DND-41 (cell line): ENCODE measurements at regions not wholly inside any gene's neighbourhood (a gene's known extent, or its start where the extent isn't known, plus 50 kb on each side); places are given as distances from the start of the nearest gene placed in this dataset.

ENCODE experiments used
- ATAC-seq: fragments of 200-7000 bp; cut with Tn5 transposase; 3 replicates; pipeline ENCODE4 v1.9.1; 2021; ENCODE audit warnings: low read depth; ENCODE audit not compliant: insufficient read depth
- DNase-seq: peaks from one replicate; pipeline ENCODE4 v3.0.0-alpha.2; 2020
- H2AFZ ChIP-seq: 2 replicates; pipeline ENCODE4 v1.6.0; 2012; ENCODE audit warnings: low read depth, low read length
- H3K27ac ChIP-seq: 2 replicates; pipeline ENCODE4 v1.5.1; 2012; ENCODE audit warnings: low read length, inconsistent platforms
- H3K27me3 ChIP-seq: fragments of 200-600 bp; sonication (generic); 2 replicates; pipeline ENCODE4 v1.6.0; 2012; ENCODE audit warnings: low read length, mild to moderate bottlenecking, inconsistent platforms; ENCODE audit not compliant: insufficient read depth, poor library complexity
- H3K36me3 ChIP-seq: 2 replicates; pipeline ENCODE4 v1.5.1; 2012; ENCODE audit warnings: low read length, inconsistent platforms; ENCODE audit not compliant: insufficient read depth
- H3K4me1 ChIP-seq: 2 replicates; pipeline ENCODE4 v1.5.1; 2012; ENCODE audit warnings: mild to moderate bottlenecking, low read length; ENCODE audit not compliant: insufficient read depth
- H3K4me2 ChIP-seq: 2 replicates; pipeline ENCODE4 v1.6.0; 2012; ENCODE audit warnings: mild to moderate bottlenecking, moderate library complexity, low read length, inconsistent platforms; ENCODE audit not compliant: insufficient read depth
- H3K4me3 ChIP-seq, 2 experiments: fragments of 200-600 bp in 1 of 2; shearing (Covaris generic) in 1 of 2; 2 replicates each; pipeline ENCODE4 v1.5.1; 2012 to 2016; ENCODE audit warnings: inconsistent platforms in 2 of 2, low read length in 2 of 2, mild to moderate bottlenecking in 2 of 2, low read depth in 1 of 2, moderate library complexity in 1 of 2
- H3K79me2 ChIP-seq: 2 replicates; pipeline ENCODE4 v1.6.0; 2012; ENCODE audit warnings: low read length, inconsistent platforms; ENCODE audit not compliant: insufficient read depth
- H3K9ac ChIP-seq: 2 replicates; pipeline ENCODE4 v1.6.0; 2012; ENCODE audit warnings: low read depth, mild to moderate bottlenecking, inconsistent platforms, low read length, moderate library complexity
- H3K9me3 ChIP-seq: 2 replicates; pipeline ENCODE4 v1.5.1; 2012; ENCODE audit warnings: low read length, moderate library complexity, mild to moderate bottlenecking, inconsistent platforms; ENCODE audit not compliant: insufficient read depth, severe bottlenecking
- H4K20me1 ChIP-seq: 2 replicates; pipeline ENCODE4 v1.6.0; 2012; ENCODE audit warnings: low read length; ENCODE audit not compliant: insufficient read depth
- EZH2 ChIP-seq: IDR thresholded peaks from 3 replicates; pipeline ENCODE4 v1.6.1; 2012; ENCODE audit warnings: borderline replicate concordance, low read depth, mild to moderate bottlenecking, moderate library complexity, low read length, inconsistent platforms; ENCODE audit not compliant: severe bottlenecking
- TF ChIP-seq, protein P1 (sequence below): IDR thresholded peaks from 2 replicates; pipeline ENCODE4 v1.5.1; 2012; ENCODE audit warnings: borderline replicate concordance, low read length, moderate library complexity, mild to moderate bottlenecking; ENCODE audit not compliant: poor library complexity, severe bottlenecking; ENCODE audit errors: extremely low read depth

DNA sequence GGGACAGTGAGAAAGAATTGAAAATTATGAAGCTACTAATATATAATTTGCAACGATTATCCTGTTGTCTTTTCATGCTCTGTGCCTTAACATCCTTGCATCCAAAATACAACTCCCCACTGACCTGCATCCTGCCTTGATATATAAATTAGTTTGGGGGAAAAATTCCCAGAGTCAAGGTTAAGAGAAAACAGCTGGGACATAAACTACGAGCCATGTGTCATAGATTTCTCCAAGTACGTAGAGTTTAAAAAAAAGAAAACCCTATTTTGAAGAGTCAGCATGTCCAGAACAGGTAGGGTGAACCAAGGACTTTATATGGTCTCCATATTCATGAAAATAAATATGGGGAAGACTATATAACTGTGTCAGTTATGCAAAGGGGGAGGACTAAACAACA, 123.8 kb upstream of the MARCKS start:
- Histone ChIP-seq H3K27ac (no peak overlapping the region), H3K36me3 (no peaks in the 10 kb centered on the region), H3K27me3 (no peaks in the 10 kb centered on the region), H3K4me3 (no peak overlapping the region), H4K20me1 (no peaks in the 10 kb centered on the region), H3K4me2 (no peak overlapping the region), H3K9ac (no peak overlapping the region), H3K4me1 (no peaks in the 10 kb centered on the region), H2AFZ (no peak overlapping the region), H3K79me2 (no peaks in the 10 kb centered on the region), H3K9me3 (no peaks in the 10 kb centered on the region)
- no peak for TF ChIP-seq EZH2
- TF ChIP-seq, protein P1, sequence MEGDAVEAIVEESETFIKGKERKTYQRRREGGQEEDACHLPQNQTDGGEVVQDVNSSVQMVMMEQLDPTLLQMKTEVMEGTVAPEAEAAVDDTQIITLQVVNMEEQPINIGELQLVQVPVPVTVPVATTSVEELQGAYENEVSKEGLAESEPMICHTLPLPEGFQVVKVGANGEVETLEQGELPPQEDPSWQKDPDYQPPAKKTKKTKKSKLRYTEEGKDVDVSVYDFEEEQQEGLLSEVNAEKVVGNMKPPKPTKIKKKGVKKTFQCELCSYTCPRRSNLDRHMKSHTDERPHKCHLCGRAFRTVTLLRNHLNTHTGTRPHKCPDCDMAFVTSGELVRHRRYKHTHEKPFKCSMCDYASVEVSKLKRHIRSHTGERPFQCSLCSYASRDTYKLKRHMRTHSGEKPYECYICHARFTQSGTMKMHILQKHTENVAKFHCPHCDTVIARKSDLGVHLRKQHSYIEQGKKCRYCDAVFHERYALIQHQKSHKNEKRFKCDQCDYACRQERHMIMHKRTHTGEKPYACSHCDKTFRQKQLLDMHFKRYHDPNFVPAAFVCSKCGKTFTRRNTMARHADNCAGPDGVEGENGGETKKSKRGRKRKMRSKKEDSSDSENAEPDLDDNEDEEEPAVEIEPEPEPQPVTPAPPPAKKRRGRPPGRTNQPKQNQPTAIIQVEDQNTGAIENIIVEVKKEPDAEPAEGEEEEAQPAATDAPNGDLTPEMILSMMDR: no peak
- DNase-seq (no peak), ATAC-seq (no peak)

DNA sequence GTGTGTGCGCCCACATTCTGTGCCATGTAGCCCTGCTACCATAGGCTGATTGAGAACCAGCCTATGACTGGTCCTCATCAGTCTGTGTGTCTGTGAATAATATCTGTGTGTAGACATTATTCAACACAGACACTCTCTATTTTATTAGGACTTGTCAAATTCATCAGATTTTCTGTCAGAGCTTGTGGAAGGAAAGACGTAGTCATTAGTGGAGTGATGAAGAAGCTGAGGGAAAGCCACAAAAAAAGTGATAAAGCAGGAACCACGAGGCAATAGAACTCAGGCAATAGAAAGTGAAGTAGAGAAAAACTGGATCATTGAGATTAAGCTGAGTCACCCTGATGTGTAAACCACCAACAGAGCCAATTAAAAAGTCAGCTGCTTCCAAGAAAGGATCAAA, 122.2 kb upstream of the MARCKS start:
- DNase-seq: no peak
- Histone ChIP-seq H3K27me3 (no peaks in the 10 kb centered on the region), H3K9ac (no peak overlapping the region), H3K27ac (no peak overlapping the region), H2AFZ (no peak overlapping the region), H4K20me1 (no peaks in the 10 kb centered on the region), H3K9me3 (no peaks in the 10 kb centered on the region), H3K4me2 (no peak overlapping the region), H3K4me1 (no peaks in the 10 kb centered on the region), H3K79me2 (no peaks in the 10 kb centered on the region), H3K36me3 (no peaks in the 10 kb centered on the region), H3K4me3 (no peak overlapping the region)
- ATAC-seq: no peak; the same call in 2 of the 3 replicates
- no peak for TF ChIP-seq EZH2
- TF ChIP-seq, protein P1: no peak

DNA sequence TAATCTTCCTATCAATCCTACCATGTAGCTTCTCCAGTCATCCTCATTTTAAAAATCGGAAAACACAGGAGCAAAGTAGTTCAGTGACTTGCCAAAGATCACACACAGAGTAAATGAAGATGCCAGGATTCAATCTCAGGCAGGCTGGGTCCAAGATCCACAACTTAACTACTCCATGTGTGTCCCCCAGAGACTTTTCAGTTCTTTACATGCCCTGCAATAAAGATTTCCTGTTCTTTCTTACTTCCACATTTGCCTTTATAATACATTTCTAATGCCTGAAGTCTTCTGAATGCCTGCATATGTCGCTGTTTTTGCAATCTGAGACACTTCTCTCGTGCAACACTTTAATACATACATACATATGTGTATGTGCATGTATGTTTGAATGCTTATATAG, 121.7 kb upstream of the MARCKS start:
- H3K79me2 ChIP-seq: no peaks in the 10 kb centered on the region
- H3K9me3 ChIP-seq: no peaks in the 10 kb centered on the region
- ATAC-seq (no peak), DNase-seq (no peak)
- no peak overlapping the region for H3K4me3 ChIP-seq
- no peaks in the 10 kb centered on the region for H3K36me3 ChIP-seq
- no peak overlapping the region for H3K9ac ChIP-seq
- H2AFZ ChIP-seq: no peak overlapping the region
- H3K4me1 ChIP-seq: no peaks in the 10 kb centered on the region
- H4K20me1 ChIP-seq: no peaks in the 10 kb centered on the region
- no peak overlapping the region for H3K4me2 ChIP-seq
- TF ChIP-seq, protein P1: no peak
- TF ChIP-seq EZH2: no peak
- H3K27me3 ChIP-seq: no peaks in the 10 kb centered on the region
- H3K27ac ChIP-seq: no peak overlapping the region

DNA sequence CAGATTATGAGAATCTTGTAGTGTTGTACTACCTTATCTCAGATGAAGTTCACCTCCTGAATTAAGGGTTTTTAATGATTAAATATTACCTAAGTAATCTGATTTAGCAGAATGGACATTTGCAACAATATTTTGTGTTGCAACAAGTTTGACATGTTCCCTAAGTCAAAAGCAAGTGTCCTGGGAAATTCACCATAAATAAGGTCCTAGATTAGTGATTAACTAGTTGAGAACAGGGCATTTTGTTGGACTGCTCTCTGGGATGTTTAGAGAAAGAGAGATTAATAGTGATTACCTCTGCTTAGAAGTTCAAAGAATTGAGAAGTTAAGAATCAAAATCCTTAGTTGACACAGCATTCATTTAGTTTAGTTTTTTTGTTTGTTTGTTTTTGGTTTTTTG, 120.2 kb upstream of the MARCKS start:
- Histone ChIP-seq H3K27me3 (no peaks in the 10 kb centered on the region), H3K27ac (no peak overlapping the region), H3K4me2 (no peak overlapping the region), H3K4me3 (no peak overlapping the region), H3K36me3 (no peaks in the 10 kb centered on the region), H2AFZ (no peak overlapping the region), H4K20me1 (no peaks in the 10 kb centered on the region), H3K9me3 (no peaks in the 10 kb centered on the region), H3K79me2 (no peaks in the 10 kb centered on the region), H3K4me1 (no peaks in the 10 kb centered on the region), H3K9ac (no peak overlapping the region)
- no peak for ATAC-seq
- no peak for TF ChIP-seq EZH2
- TF ChIP-seq, protein P1: no peak
- no peak for DNase-seq
